ENCODE measurements at regions not wholly inside any gene's neighbourhood (a gene's known extent, or its start where the extent isn't known, plus 50 kb on each side); places are given as distances from the start of the nearest gene placed in this dataset.

GRCh38 chr5:167057665-167058064, 1233.8 kb upstream of the WWC1 start:
- no peak for TF ChIP-seq FOXP2 (optimal IDR thresholded peaks at IDR 0.05; ENCODE audit: control extremely low read depth, extremely low read length, insufficient read depth)
- TF ChIP-seq POLR2AphosphoS5 (IDR thresholded peaks at IDR 0.05; ENCODE audit: borderline replicate concordance, low read depth, low read length): no peak
